Panc1 (cell line): ENCODE measurements at regions not wholly inside any gene's neighbourhood (a gene's known extent, or its start where the extent isn't known, plus 50 kb on each side); places are given as distances from the start of the nearest gene placed in this dataset.

Source experiments
- CTCF ChIP-seq: fragments of 450-650 bp; IDR thresholded peaks from 2 replicates; pipeline ENCODE4 v1.5.1; 2017; ENCODE audit warnings: mild to moderate bottlenecking
- POLR2AphosphoS5 ChIP-seq: IDR thresholded peaks from 2 replicates; pipeline ENCODE4 v1.6.1; 2012; ENCODE audit warnings: mild to moderate bottlenecking, low read depth, low read length, moderate library complexity
- REST ChIP-seq, 2 experiments: IDR thresholded peaks; 2 replicates each; pipeline ENCODE4 v1.6.1; 2011 to 2012; ENCODE audit warnings: low read depth in 2 of 2, control low read depth in 1 of 2, low read length in 1 of 2, mild to moderate bottlenecking in 1 of 2, moderate library complexity in 1 of 2; ENCODE audit not compliant: insufficient read depth in 1 of 2
- SIN3A ChIP-seq: IDR thresholded peaks from 2 replicates; pipeline ENCODE4 v1.6.1; 2012; ENCODE audit warnings: low read depth, mild to moderate bottlenecking, low read length, moderate library complexity, borderline replicate concordance; ENCODE audit not compliant: insufficient read depth
- TCF7L2 ChIP-seq: IDR thresholded peaks from 2 replicates; pipeline ENCODE4 v1.6.1; 2011; ENCODE audit warnings: mild to moderate bottlenecking, low read depth, low read length, inconsistent platforms

DNA sequence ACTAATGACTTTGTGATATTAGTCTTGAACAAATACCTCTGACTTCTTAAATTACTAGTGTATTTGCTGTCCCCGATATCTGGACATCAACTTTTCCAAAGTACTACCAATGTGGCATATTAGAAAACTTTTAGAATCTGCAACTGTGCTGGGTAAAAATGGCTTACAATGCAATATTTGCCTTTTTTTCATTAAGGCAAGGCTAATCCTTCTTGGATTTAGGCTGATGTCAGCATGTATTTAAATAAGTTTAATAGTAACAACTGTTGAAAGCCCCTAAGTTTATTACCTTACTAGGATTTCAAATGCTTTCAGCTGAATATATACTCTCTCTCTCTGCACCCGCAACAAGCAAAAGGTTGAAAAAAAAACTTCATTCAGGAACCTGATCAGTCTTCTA is 1232.3 kb downstream of the REEP3 start:
- TF ChIP-seq CTCF (no peak), POLR2AphosphoS5 (no peak), REST (IDR thresholded peaks at IDR 0.05; ENCODE audit: insufficient read depth in 1 of 2, low read depth in 2 of 2, low read length in 1 of 2) (no peak), SIN3A (no peak), TCF7L2 (no peak)
